Retinal pigment epithelial cell (primary cell): ENCODE measurements at regions not wholly inside any gene's neighbourhood (a gene's known extent, or its start where the extent isn't known, plus 50 kb on each side); places are given as distances from the start of the nearest gene placed in this dataset.

Experiments used
- DNase-seq: peaks from one replicate; pipeline ENCODE4 v3.0.0-alpha.2; 2010; ENCODE audit warnings: low read depth
- H3K4me3 ChIP-seq: 2 replicates; pipeline ENCODE4 v1.5.1; 2011; ENCODE audit warnings: mild to moderate bottlenecking, low read length, control low read depth, moderate library complexity
- TF ChIP-seq, protein P1 (sequence below): conservative IDR thresholded peaks from 2 replicates; pipeline ENCODE4 v1.5.1; 2011; ENCODE audit warnings: low read depth, low read length, control low read depth, inconsistent platforms

DNA sequence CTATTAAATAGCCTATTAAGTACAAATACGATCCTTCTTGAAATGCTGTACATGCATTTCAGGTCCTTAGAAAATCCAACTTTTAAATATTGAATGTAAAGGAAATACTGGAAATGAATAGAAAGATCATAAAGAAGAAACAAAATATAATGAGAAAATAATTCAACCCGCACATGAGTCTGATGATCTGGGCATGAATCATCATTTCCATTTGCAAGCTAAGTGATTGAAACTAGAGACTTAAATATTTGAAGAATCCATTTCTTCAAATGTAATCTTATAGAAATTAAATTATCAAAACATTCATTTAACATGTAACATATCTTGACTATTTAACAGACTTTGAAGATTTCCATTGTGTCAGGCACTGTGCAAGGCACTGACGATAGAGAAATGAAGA, 977.0 kb downstream of the TFAP2A start:
- TF ChIP-seq, protein P1, sequence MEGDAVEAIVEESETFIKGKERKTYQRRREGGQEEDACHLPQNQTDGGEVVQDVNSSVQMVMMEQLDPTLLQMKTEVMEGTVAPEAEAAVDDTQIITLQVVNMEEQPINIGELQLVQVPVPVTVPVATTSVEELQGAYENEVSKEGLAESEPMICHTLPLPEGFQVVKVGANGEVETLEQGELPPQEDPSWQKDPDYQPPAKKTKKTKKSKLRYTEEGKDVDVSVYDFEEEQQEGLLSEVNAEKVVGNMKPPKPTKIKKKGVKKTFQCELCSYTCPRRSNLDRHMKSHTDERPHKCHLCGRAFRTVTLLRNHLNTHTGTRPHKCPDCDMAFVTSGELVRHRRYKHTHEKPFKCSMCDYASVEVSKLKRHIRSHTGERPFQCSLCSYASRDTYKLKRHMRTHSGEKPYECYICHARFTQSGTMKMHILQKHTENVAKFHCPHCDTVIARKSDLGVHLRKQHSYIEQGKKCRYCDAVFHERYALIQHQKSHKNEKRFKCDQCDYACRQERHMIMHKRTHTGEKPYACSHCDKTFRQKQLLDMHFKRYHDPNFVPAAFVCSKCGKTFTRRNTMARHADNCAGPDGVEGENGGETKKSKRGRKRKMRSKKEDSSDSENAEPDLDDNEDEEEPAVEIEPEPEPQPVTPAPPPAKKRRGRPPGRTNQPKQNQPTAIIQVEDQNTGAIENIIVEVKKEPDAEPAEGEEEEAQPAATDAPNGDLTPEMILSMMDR, result no peak
- DNase-seq, result no peak
- no peak overlapping the region for H3K4me3 ChIP-seq

DNA sequence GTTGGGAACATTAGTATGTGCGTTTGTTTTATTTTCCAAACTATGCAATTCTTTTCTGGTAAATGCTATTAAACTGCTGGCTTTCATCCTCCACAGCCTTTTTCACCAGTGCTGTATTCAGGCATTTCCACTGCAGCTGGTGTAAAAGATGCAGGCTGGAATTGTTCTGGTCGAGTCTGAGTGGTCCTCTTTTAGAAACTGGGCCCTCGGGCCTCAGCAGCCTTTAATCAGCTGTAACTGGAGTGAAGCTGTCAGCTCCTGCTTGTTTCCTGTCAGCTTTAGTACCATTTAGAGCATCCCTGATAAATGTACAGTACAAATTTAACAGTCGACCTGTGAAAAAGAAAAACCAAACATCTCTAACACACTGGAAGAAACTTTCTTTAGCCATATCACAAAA, 979.6 kb downstream of the TFAP2A start:
- no peak overlapping the region for H3K4me3 ChIP-seq
- TF ChIP-seq, protein P1, result no peak
- no peak for DNase-seq

DNA sequence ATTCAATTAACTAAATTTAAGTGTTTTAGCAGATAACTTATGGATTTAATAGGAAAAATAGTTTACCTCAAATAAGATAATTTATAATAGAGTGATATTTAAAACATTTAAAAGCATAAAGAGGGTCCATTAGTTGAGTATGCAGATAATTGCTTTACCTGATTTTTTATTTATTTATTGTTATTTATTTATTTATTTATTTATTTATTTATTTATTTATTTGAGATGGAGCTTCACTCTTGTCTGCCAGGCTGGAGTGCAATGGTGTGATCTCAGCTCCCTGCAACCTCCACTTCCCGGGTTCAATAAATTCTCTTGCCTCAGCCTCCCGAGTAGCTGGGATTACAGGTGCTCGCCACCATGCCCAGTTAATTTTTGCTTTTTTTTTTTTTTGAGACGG, 982.9 kb downstream of the TFAP2A start:
- TF ChIP-seq, protein P1, result no peak
- no peak overlapping the region for H3K4me3 ChIP-seq
- no peak for DNase-seq

DNA sequence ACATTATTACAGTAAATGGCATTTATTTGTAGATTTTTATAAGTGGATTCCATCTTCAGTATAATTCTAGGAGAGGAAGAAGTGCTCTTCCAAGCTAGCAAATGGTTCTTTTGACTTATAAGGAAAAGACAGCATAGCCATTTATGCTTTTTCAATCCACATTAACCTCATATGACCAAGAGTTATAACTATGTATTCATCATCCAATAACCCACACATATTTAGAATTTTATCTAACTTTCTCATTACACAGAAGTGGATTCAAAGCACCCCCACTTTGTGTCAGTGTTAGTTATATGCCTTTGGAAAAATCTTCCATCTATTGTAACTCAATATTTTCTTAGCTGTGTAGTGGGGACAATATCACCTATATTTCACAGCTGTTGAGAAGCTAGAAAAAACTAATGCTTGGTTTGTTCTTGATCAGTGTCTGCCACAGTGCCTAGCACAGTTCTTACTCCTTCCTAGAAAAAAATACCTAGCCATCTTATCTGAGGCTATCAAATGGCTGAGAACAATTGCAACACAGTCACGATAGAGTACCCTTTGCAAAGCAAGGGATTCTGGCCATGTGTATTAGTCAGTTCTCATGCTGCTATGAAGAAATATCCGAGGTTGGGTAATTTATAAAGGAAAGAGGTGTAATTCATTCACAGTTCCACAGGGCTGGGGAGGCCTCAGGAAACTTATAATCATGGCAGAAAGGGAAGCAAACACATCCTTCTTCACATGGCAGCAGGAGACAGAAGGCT, 986.3 kb downstream of the TFAP2A start:
- TF ChIP-seq, protein P1, result no peak
- DNase-seq, result no peak

DNA sequence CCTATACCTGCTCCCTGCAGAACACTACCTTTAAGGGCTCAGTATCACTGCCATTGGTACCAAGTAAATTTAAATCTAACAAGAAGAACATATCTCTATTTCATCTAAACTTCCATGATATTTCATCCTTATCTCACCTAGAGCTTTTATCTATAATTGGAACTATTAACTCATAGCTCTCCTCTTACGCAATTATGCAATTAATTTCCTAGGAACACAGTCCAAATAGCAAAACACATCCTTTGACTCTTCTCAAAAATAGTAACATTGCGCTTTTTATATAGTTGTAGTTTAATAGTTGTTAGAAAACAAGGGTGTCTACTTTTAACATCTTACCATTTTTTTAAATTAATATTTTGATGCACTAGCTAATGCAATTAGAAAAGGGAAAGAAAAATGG, 986.8 kb upstream of the SLC35B3 start:
- DNase-seq, result no peak
- H3K4me3 ChIP-seq, result no peak overlapping the region
- TF ChIP-seq, protein P1, result no peak

More for the DNA sequence above, 986.3 kb downstream of the TFAP2A start:
- no peak overlapping the region for H3K4me3 ChIP-seq

DNA sequence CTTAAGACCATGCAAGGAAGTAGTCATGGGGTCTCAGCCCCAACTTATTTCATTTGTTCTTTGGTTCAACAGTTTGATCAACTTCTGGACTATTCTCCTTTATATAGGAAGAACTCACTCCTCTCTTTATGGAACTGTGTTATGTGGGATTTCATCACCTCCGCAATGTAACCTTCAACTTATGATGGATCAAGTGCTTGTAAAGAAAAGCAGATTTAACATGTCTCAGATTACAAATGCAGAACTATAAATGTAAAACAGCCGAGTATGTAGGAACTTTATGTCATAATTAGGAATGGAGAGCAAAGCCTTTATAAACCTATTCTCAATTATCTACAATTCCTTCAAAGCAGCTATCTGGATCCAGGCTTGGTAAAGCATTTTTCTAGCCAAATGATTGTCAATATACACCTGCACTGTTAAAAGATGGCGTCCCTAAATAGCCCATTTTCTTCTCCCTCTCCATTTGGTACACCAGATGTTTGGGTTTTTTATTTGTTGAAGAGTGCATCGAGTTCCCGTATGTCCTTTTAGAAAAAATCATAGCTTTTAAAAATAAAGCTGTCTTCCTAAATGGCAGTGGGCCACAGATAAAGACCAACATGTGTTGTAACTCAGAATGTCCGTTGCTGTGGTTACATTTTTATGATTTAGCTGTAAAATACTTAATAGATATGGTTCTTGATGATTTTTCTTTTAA, 985.1 kb upstream of the SLC35B3 start:
- H3K4me3 ChIP-seq, result no peak overlapping the region
- TF ChIP-seq, protein P1, result no peak
- no peak for DNase-seq

DNA sequence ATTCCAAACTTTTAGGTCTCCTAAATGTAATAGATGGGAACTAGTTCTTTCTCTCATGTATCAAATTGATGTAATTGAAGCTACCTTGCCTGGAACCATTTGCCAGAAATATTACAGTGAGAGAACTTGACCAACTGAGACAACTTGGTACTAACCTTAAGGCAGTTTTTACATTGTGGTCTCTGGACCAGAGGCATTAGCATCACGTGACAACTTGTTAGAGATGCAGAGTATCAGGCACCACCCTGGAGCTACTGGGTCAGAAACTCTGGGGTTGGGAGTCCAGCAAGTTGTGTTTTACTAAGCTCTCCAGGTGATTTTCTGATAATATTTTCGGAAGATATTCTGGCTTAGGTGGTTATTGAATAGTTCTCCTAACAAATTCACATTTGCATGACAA, 982.1 kb upstream of the SLC35B3 start:
- TF ChIP-seq, protein P1, result no peak
- no peak overlapping the region for H3K4me3 ChIP-seq
- DNase-seq, result no peak
